Erythroblast (primary cell): ENCODE measurements at regions not wholly inside any gene's neighbourhood (a gene's known extent, or its start where the extent isn't known, plus 50 kb on each side); places are given as distances from the start of the nearest gene placed in this dataset.

Source experiments
- GATA1 ChIP-seq: IDR thresholded peaks from 2 replicates; pipeline ENCODE4 v1.6.1; 2011; ENCODE audit warnings: low read depth, mild to moderate bottlenecking, control low read depth, low read length, moderate library complexity
- POLR2A ChIP-seq: IDR thresholded peaks from 2 replicates; pipeline ENCODE4 v1.6.1; 2011; ENCODE audit warnings: mild to moderate bottlenecking, low read length

DNA sequence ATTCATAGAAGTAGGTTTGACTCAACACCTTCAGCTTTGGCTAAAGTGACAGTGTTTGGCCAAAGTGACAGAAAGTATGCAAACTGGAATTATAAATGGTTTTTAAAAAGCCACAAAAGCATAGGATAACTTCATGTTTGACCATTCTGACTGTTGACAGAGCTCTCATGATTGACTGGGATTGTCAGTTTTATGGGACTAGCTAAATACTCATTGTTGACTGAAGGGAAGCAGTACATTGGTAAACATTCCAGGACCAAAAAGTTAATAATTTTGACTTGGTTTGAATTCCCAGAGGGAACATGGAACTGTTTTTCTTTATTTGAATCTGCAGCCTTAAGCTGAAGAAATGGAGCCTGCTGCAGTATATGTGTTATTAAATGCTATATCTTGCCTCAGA is 84.6 kb upstream of the STEAP4 start:
- TF ChIP-seq POLR2A = no peak
- TF ChIP-seq GATA1 = no peak
